ENCODE measurements at regions not wholly inside any gene's neighbourhood (a gene's known extent, or its start where the extent isn't known, plus 50 kb on each side); places are given as distances from the start of the nearest gene placed in this dataset.

- Mint-ChIP-seq H3K9me3 (ENCODE audit: low read depth) (no peaks in the 10 kb centered on the region), H3K4me1 (ENCODE audit: low read depth) (no peaks in the 10 kb centered on the region), H3K27ac (no peak overlapping the region), H3K36me3 (ENCODE audit: insufficient read depth) (no peaks in the 10 kb centered on the region), H3K4me3 (ENCODE audit: low read depth) (no peak overlapping the region), H3K27me3 (no peaks in the 10 kb centered on the region)
- TF ChIP-seq CTCF (IDR thresholded peaks at IDR 0.05; ENCODE audit: unreplicated experiment), result no peak
- no peak for DNase-seq (ENCODE audit: low spot score, unreplicated experiment)
Measured at GRCh38 chr18:68462766-68463165, 252.1 kb downstream of the TMX3 start.

- Mint-ChIP-seq H3K27me3 (no peaks in the 10 kb centered on the region), H3K4me3 (ENCODE audit: low read depth) (no peak overlapping the region), H3K9me3 (ENCODE audit: low read depth) (no peaks in the 10 kb centered on the region), H3K27ac (no peak overlapping the region), H3K4me1 (ENCODE audit: low read depth) (peaks cover under 1% of the 10 kb centered on the region), H3K36me3 (ENCODE audit: insufficient read depth) (no peaks in the 10 kb centered on the region)
- no peak for TF ChIP-seq CTCF (IDR thresholded peaks at IDR 0.05; ENCODE audit: unreplicated experiment)
- no peak for DNase-seq (ENCODE audit: low spot score, unreplicated experiment)
Measured at GRCh38 chr18:68462148-68462547, 252.8 kb downstream of the TMX3 start.

- peaks cover 4% of the 10 kb centered on the region for H3K4me1 Mint-ChIP-seq (ENCODE audit: low read depth)
- H3K4me3 Mint-ChIP-seq (ENCODE audit: low read depth), result no peak overlapping the region
- H3K27me3 Mint-ChIP-seq, result no peaks in the 10 kb centered on the region
- H3K27ac Mint-ChIP-seq, result no peak overlapping the region
- H3K9me3 Mint-ChIP-seq (ENCODE audit: low read depth), result no peaks in the 10 kb centered on the region
- no peak for TF ChIP-seq CTCF (IDR thresholded peaks at IDR 0.05; ENCODE audit: unreplicated experiment)
- DNase-seq (ENCODE audit: low spot score, unreplicated experiment), result no peak
- no peaks in the 10 kb centered on the region for H3K36me3 Mint-ChIP-seq (ENCODE audit: insufficient read depth)
Measured at GRCh38 chr18:68461481-68462018, 253.4 kb downstream of the TMX3 start.

DNA sequence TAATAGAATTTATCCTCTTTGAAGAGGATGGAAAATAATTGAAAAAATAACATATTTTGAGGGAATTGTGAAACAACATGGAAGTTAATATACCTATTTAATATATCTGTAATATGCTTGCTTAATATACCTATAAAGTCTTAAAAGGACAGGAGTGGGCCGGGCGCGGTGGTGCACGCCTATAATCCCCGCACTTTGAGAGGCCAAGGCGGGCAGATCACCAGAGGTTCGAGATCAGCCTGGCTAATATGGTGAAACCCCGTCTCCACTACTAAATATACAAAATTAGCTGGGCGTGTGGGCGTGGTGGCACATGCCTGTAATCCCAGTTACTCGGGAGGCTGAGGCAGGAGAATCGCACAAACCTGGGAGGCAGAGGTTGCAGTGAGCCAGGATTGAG lies 254.9 kb downstream of the TMX3 start:
- Mint-ChIP-seq H3K27ac (no peak overlapping the region), H3K36me3 (ENCODE audit: insufficient read depth) (no peaks in the 10 kb centered on the region), H3K4me1 (ENCODE audit: low read depth) (peaks cover 4% of the 10 kb centered on the region), H3K27me3 (no peaks in the 10 kb centered on the region), H3K4me3 (ENCODE audit: low read depth) (no peak overlapping the region), H3K9me3 (ENCODE audit: low read depth) (no peaks in the 10 kb centered on the region)
- no peak for TF ChIP-seq CTCF (IDR thresholded peaks at IDR 0.05; ENCODE audit: unreplicated experiment)
- no peak for DNase-seq (ENCODE audit: low spot score, unreplicated experiment)

- TF ChIP-seq CTCF (IDR thresholded peaks at IDR 0.05; ENCODE audit: unreplicated experiment), result no peak
- no peak for DNase-seq (ENCODE audit: low spot score, unreplicated experiment)
- Mint-ChIP-seq H3K27ac (peak overlapping the region; percentile 3), H3K4me3 (ENCODE audit: low read depth) (no peak overlapping the region), H3K36me3 (ENCODE audit: insufficient read depth) (no peaks in the 10 kb centered on the region), H3K4me1 (ENCODE audit: low read depth) (peaks cover 4% of the 10 kb centered on the region), H3K27me3 (no peaks in the 10 kb centered on the region), H3K9me3 (ENCODE audit: low read depth) (no peaks in the 10 kb centered on the region)
Measured at GRCh38 chr18:68456985-68457384, 257.9 kb downstream of the TMX3 start.

Data from progenitor cell of endocrine pancreas (in vitro differentiated cells).